IMR-90 (cell line): ENCODE measurements at regions not wholly inside any gene's neighbourhood (a gene's known extent, or its start where the extent isn't known, plus 50 kb on each side); places are given as distances from the start of the nearest gene placed in this dataset.

ENCODE experiments used
- ATAC-seq: fragments of 200-7000 bp; cut with Tn5 transposase; 2 replicates; pipeline ENCODE4 v1.9.1; 2020; ENCODE audit warnings: low read depth, mild to moderate bottlenecking, moderate library complexity
- BruUV-seq: library from RNA; stranded (reverse); fragments of 400-500 nt; replicated peaks from 2 replicates; lab custom pipeline; 2021; lab: Mats Ljungman, UMichigan
- CTCF ChIA-PET: fragments of 300-600 bp; formaldehyde crosslinking; extraction: SDS; loops from one replicate; lab custom pipeline; 2021; ENCODE audit warnings: antibody characterized with exemption; lab: Yijun Ruan, JAX
- POLR2A ChIA-PET: fragments of 300-600 bp; sonication (Branson Sonifier 250); formaldehyde crosslinking; loops from one replicate; lab custom pipeline; 2022; ENCODE audit warnings: antibody characterized with exemption; ENCODE audit not compliant: unreplicated experiment; lab: Charles Lee
- DNase-seq: peaks from one replicate; pipeline ENCODE4 v3.0.0; 2013
- H2AFZ ChIP-seq: replicated peaks from 2 replicates; pipeline ENCODE3; 2013; ENCODE audit warnings: low read length, mild to moderate bottlenecking; ENCODE audit not compliant: poor library complexity
- H2AK5ac ChIP-seq: 2 replicates; pipeline ENCODE4 v1.6.1; 2013; ENCODE audit warnings: low read depth, low read length, inconsistent platforms
- H2AK9ac ChIP-seq: replicated peaks from 2 replicates; pipeline ENCODE3; 2013; ENCODE audit warnings: mild to moderate bottlenecking, low read depth, low read length, moderate library complexity; ENCODE audit not compliant: poor library complexity
- H2BK120ac ChIP-seq: 2 replicates; pipeline ENCODE4 v1.6.1; 2013; ENCODE audit warnings: low read depth, low read length, inconsistent platforms
- H2BK15ac ChIP-seq: 3 replicates; pipeline ENCODE4 v1.6.1; 2013; ENCODE audit warnings: low read depth, low read length, inconsistent platforms
- H2BK20ac ChIP-seq: 2 replicates; pipeline ENCODE4 v1.6.1; 2013; ENCODE audit warnings: low read depth, mild to moderate bottlenecking, inconsistent platforms, low read length, moderate library complexity
- H2BK5ac ChIP-seq: 2 replicates; pipeline ENCODE4 v1.6.1; 2013; ENCODE audit warnings: mild to moderate bottlenecking, low read depth, low read length, inconsistent platforms; ENCODE audit not compliant: poor library complexity, severe bottlenecking
- H3K14ac ChIP-seq: replicated peaks from 2 replicates; pipeline ENCODE4 v1.6.1; 2013; ENCODE audit warnings: low read depth, low read length, inconsistent platforms
- H3K18ac ChIP-seq: 2 replicates; pipeline ENCODE4 v1.6.1; 2013; ENCODE audit warnings: low read depth, low read length, control low read depth
- H3K23ac ChIP-seq: 2 replicates; pipeline ENCODE4 v1.6.1; 2013; ENCODE audit warnings: low read depth, low read length, inconsistent platforms
- H3K27ac ChIP-seq: 2 replicates; pipeline ENCODE4 v1.5.1; 2013; ENCODE audit warnings: mild to moderate bottlenecking, control low read depth, low read length; ENCODE audit not compliant: insufficient read depth
- H3K27me3 ChIP-seq: 2 replicates; pipeline ENCODE4 v1.6.1; 2013; ENCODE audit warnings: low read length; ENCODE audit not compliant: control insufficient read depth, insufficient read depth
- H3K36me3 ChIP-seq: 2 replicates; pipeline ENCODE4 v1.6.1; 2013; ENCODE audit warnings: low read length, mixed read lengths; ENCODE audit not compliant: control insufficient read depth, insufficient read depth
- H3K4ac ChIP-seq: 2 replicates; pipeline ENCODE4 v1.6.1; 2013; ENCODE audit warnings: low read depth, low read length, inconsistent platforms
- H3K4me1 ChIP-seq: 2 replicates; pipeline ENCODE4 v1.6.1; 2013; ENCODE audit warnings: low read length, mixed read lengths; ENCODE audit not compliant: control insufficient read depth, insufficient read depth
- H3K4me2 ChIP-seq: 2 replicates; pipeline ENCODE4 v1.6.1; 2013; ENCODE audit warnings: low read depth, mild to moderate bottlenecking, control low read depth, low read length, moderate library complexity
- H3K4me3 ChIP-seq: 2 replicates; pipeline ENCODE4 v1.5.1; 2013; ENCODE audit warnings: low read depth, mild to moderate bottlenecking, control low read depth, low read length, moderate library complexity; ENCODE audit not compliant: insufficient read depth
- H3K56ac ChIP-seq: 2 replicates; pipeline ENCODE4 v1.6.1; 2013; ENCODE audit warnings: low read length, inconsistent platforms; ENCODE audit not compliant: insufficient read depth; ENCODE audit errors: extremely low read depth
- H3K79me1 ChIP-seq, 2 experiments: 2 replicates each; pipeline ENCODE4 v1.6.1; 2013; ENCODE audit warnings: low read length in 2 of 2, inconsistent platforms in 1 of 2, low read depth in 1 of 2
- H3K9ac ChIP-seq: 2 replicates; pipeline ENCODE4 v1.6.1; 2013; ENCODE audit warnings: low read depth, low read length, control low read depth
- H3K9me1 ChIP-seq: 2 replicates; pipeline ENCODE4 v1.6.1; 2013; ENCODE audit warnings: low read length, inconsistent platforms; ENCODE audit not compliant: insufficient read depth
- H3K9me3 ChIP-seq: 2 replicates; pipeline ENCODE4 v1.6.1; 2013; ENCODE audit warnings: low read length; ENCODE audit not compliant: control insufficient read depth, insufficient read depth
- H4K20me1 ChIP-seq: 2 replicates; pipeline ENCODE4 v1.6.1; 2013; ENCODE audit warnings: low read length, inconsistent platforms; ENCODE audit not compliant: insufficient read depth
- H4K5ac ChIP-seq: 2 replicates; pipeline ENCODE4 v1.6.1; 2013; ENCODE audit warnings: mild to moderate bottlenecking, low read depth, low read length, control low read depth
- H4K8ac ChIP-seq, 2 experiments: 2 replicates each; pipeline ENCODE4 v1.6.1; 2013; ENCODE audit warnings: low read depth in 2 of 2, low read length in 2 of 2, control low read depth in 1 of 2, inconsistent platforms in 1 of 2
- H4K91ac ChIP-seq: 2 replicates; pipeline ENCODE4 v1.6.1; 2013; ENCODE audit warnings: low read depth, low read length, inconsistent platforms; ENCODE audit not compliant: insufficient read depth
- CEBPB ChIP-seq: IDR thresholded peaks from 2 replicates; pipeline ENCODE4 v1.6.1; 2012; ENCODE audit warnings: low read depth, low read length, improper control_type of control experiment
- FOS ChIP-seq: fragments of 150-350 bp; IDR thresholded peaks from 2 replicates; pipeline ENCODE4 v1.6.1; 2016; ENCODE audit warnings: low read depth, low read length
- MAFK ChIP-seq: IDR thresholded peaks from 2 replicates; pipeline ENCODE4 v1.6.1; 2012; ENCODE audit warnings: low read depth, low read length, improper control_type of control experiment
- POLR2A ChIP-seq: IDR thresholded peaks from 2 replicates; pipeline ENCODE4 v1.6.1; 2012; ENCODE audit warnings: mild to moderate bottlenecking, low read depth, low read length
- RFX5 ChIP-seq: IDR thresholded peaks from 2 replicates; pipeline ENCODE4 v1.8.0; 2012; ENCODE audit warnings: low read depth, mild to moderate bottlenecking, low read length, moderate library complexity
- SMC3 ChIP-seq: fragments of 150-350 bp; IDR thresholded peaks from 2 replicates; pipeline ENCODE4 v1.6.1; 2016; ENCODE audit warnings: low read depth, mild to moderate bottlenecking, antibody characterized with exemption, low read length, moderate library complexity
- USF2 ChIP-seq: fragments of 150-350 bp; IDR thresholded peaks from 2 replicates; pipeline ENCODE4 v1.6.1; 2017; ENCODE audit warnings: mild to moderate bottlenecking, antibody characterized with exemption, low read length, low read depth
- WGBS, 2 experiments: methylation state at CpG; one replicate each; pipeline versions ENCODE4 v1.1.5 to v1.1.7; 2013; ENCODE audit warnings: missing lambda C conversion rate in 2 of 2; ENCODE audit not compliant: insufficient read length in 1 of 2; ENCODE audit errors: extremely low coverage in 2 of 2; 5-methylcytosine and 5-hydroxymethylcytosine counted together
- dilution Hi-C: fragments of 300-500 bp; cut with HindIII; formaldehyde crosslinking; loops from one replicate; pipeline ENCODE4 v1.14.3; 2018; ENCODE audit warnings: low sequenced_read_pairs; ENCODE audit not compliant: unreplicated experiment
- in situ Hi-C: fragments of 300-500 bp; cut with MboI; formaldehyde crosslinking; loops from 3 replicates; pipeline ENCODE4 v1.14.3; 2019; ENCODE audit warnings: low sequenced_read_pairs, inconsistent platforms, mixed read lengths
- intact Hi-C: fragments of 100-400 bp; cut with micrococcal nuclease; formaldehyde crosslinking; loops from 2 replicates; pipeline ENCODE4 v1.10.0; 2022

DNA sequence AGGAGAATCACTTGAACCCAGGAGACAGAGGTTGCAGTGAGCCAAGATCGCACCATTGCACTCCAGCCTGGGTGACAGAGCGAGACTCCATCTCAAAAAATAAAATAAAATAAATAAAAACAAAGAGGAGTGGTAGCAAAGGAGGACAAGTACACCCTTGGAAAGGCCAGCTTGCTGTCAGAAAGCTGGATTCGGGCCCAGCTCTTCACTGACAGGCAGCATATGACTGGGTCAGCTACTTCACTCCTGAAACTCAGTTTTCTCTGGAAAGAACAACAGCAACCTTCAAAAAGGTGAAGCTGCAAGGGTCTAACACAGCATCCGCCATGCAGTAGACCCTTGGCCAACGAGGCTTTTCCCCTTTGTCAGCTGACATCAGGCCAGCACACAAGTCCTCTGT is 156.0 kb upstream of the TIAM1 start:
- Histone ChIP-seq H3K14ac (no peak overlapping the region), H3K4me1 (no peaks in the 10 kb centered on the region), H3K79me1 (no peaks in the 10 kb centered on the region), H2AK5ac (no peak overlapping the region), H3K9ac (no peak overlapping the region), H3K4ac (no peak overlapping the region), H3K23ac (no peak overlapping the region), H3K9me3 (peaks cover 2% of the 10 kb centered on the region; the same call in 1 of the 2 replicates), H4K91ac (no peak overlapping the region), H3K36me3 (no peaks in the 10 kb centered on the region), H4K20me1 (no peaks in the 10 kb centered on the region), H3K56ac (no peak overlapping the region), H3K4me3 (no peak overlapping the region), H3K9me1 (no peaks in the 10 kb centered on the region), H3K27ac (no peak overlapping the region), H3K4me2 (no peak overlapping the region), H3K27me3 (no peaks in the 10 kb centered on the region), H2BK120ac (no peak overlapping the region), H2BK20ac (no peak overlapping the region), H2BK15ac (no peak overlapping the region), H2AFZ (no peak overlapping the region), H2BK5ac (no peak overlapping the region), H3K18ac (no peak overlapping the region), H2AK9ac (no peak overlapping the region), H4K8ac (no peak overlapping the region), H4K5ac (no peak overlapping the region)
- WGBS, 2 experiments: 80% methylated on average over 1 of the region's 5 CpGs; no CpG with 5 or more reads in 1 of the 2 experiments
- in situ Hi-C loops: no loop called here
- intact Hi-C loops: no loop called here
- no TSS peak for BruUV-seq
- dilution Hi-C loops: no loop called here
- POLR2A ChIA-PET: no interaction called here
- ATAC-seq: no peak
- CTCF ChIA-PET: interaction anchor here (0.7 kb wide), 1 partner anchor 9 kb away, joined by 3 read pairs; no protein-coding TSS in a partner anchor
- DNase-seq: no peak
- TF ChIP-seq CEBPB (no peak), MAFK (no peak), POLR2A (no peak), FOS (no peak), USF2 (no peak), RFX5 (no peak), SMC3 (no peak)
